ENCODE measurements at regions not wholly inside any gene's neighbourhood (a gene's known extent, or its start where the extent isn't known, plus 50 kb on each side); places are given as distances from the start of the nearest gene placed in this dataset.

GRCh38 chr6:48916607-48917006 lies 546.4 kb downstream of the MMUT start:
- DNase-seq (ENCODE audit: low read depth, low spot score), result no peak

GRCh38 chr6:48915591-48915990 lies 547.5 kb downstream of the MMUT start:
- no peak for DNase-seq (ENCODE audit: low read depth, low spot score)

DNA sequence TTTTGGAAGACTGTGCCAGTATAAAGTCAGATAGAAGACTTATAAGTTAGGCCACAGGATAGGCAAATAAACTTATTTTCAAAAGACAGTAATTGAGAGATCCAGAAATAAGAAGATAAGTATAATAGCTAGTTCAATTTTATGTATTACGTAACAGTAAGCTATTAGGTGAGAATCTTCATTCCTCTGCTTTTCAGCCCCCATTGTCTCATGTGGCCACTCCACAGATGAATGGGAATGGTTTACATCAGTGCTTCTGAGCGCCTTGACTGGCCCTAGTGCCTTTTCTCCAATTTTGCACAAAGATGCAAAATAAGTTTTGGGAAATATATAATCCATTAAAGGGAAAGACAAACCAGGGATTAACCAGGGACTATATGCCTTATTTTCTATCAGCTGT lies 550.5 kb downstream of the MMUT start:
- no peak for DNase-seq (ENCODE audit: low read depth, low spot score)

DNA sequence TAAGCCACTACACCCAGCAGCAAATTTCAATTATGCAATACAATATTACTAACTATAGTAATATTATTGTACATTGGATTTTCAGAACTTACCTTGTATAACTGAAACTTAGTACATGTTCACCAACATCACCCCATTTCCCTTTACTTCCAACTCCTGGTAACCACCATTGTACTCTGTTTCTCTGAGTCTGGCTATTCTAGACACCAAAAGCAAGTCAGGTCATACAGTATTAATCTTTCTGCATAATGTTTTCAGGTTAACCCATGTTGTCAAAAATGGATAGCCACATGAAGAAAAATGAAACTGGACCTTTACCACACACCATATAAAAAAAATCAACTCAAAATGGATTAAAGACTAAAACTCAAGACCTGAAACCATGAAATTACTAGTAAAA lies 558.2 kb downstream of the MMUT start:
- DNase-seq (ENCODE audit: low read depth, low spot score), result no peak

GRCh38 chr6:48894469-48894868 lies 568.6 kb downstream of the MMUT start:
- DNase-seq (ENCODE audit: low read depth, low spot score), result no peak

DNA sequence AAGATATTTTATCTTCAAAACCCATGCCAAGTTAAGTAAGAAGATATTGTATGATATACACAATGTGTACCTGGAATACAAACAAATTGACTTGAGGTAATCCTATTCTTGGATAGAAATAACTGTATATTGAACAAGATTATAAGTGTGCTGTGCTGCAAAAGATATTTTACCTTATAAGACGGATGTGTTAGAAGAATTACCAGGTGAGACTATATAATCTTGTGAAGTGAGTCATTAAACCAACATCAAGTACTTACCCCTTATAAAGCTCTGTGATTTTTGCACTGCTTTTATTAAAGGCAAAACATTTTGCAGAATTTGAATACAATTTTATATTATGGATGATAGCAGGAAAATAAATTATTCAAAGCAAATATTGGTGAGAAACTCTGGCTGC lies 570.0 kb downstream of the MMUT start:
- DNase-seq (ENCODE audit: low read depth, low spot score), result no peak

DNA sequence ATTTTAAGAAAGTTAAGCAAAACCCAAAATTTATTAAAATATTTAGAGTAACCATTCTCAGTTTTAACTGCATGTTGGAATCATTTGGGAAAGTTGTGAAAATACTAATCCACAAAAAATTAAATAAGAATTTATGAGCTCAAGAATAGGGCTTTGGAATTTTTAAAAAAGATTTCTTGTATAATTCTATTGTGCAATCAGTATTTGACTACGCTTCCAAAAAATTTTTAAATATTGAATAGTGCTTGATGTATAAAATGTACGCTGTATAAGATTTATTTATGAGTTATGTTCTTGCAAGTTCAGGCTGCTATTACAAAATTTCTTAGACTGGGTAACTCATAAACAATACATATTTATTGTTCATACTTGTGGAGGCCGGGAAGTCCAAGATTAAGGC lies 571.7 kb downstream of the MMUT start:
- no peak for DNase-seq (ENCODE audit: low read depth, low spot score)

- no peak for DNase-seq (ENCODE audit: low read depth, low spot score)
These were observed 573.6 kb downstream of the MMUT start for GRCh38 chr6:48889429-48889828.

- no peak for DNase-seq (ENCODE audit: low read depth, low spot score)
These were observed 579.9 kb downstream of the MMUT start for GRCh38 chr6:48883116-48883515.

- DNase-seq (ENCODE audit: low read depth, low spot score), result no peak
These were observed 581.5 kb downstream of the MMUT start for GRCh38 chr6:48881551-48881950.

DNA sequence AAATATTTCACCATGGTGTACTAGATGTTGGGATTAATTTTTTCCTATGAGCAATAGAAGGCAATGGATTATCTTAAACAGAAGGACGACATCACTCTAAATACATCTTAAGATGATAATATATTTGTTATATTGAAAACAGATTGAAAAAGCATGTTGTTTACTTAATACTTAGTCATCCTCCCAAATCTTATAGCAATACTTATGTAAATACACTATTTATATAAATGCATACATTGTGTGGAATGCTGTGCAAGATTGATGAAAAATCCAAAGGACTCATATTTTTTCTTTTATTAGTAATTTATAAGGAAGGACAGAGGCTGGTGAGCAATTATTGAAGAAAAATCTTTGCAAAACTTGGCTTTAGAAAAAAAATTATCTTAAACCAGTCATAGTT lies 593.5 kb downstream of the MMUT start:
- no peak for DNase-seq (ENCODE audit: low read depth, low spot score)

DNA sequence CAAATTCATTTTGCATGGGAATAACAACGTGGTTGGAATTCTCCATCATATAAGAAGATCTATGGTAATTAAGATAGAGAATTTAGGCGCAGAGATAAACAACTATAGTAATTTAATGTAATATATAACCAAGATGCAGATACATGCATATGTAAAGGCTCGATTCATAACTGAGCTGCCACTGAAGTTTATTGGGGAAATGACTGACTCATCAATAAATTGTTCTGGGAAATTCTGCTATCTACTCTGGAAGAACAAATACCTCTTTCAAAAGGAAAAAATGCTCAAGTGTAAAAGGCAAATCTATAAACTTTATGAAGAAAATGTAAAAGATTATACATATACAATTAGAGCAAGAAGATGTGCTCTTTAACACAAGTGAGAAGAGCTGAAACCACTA lies 596.4 kb downstream of the MMUT start:
- DNase-seq (ENCODE audit: low read depth, low spot score), result no peak

- DNase-seq (ENCODE audit: low read depth, low spot score), result no peak
These were observed 602.9 kb downstream of the MMUT start for GRCh38 chr6:48860175-48860574.

DNA sequence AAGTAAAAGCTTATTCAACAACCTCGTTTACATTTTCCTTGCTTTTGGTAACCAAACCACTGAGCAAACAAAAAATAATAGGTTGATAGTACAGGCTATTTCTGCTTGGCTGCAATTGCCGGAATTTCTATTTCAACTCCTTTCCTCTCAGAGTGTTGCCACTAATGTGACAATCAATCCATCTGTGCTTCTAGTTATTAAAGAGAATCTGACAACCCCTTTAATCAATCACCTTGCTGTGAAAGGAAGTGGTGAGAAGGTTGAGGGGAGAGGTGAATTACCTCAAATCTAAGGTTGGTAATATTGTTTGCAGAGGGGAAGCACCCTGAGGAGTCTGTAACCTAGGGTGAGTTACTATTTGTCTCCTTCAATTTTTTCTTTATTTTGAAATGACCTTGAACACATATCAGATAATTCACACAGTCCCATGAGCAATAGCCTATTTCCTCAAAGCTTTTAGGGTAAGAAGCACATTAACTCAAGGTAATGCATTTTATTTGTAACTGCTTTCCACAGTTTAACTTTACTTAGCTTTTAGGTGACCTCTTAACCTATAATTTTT lies 603.4 kb downstream of the MMUT start:
- no peak for DNase-seq (ENCODE audit: low read depth, low spot score)

DNA sequence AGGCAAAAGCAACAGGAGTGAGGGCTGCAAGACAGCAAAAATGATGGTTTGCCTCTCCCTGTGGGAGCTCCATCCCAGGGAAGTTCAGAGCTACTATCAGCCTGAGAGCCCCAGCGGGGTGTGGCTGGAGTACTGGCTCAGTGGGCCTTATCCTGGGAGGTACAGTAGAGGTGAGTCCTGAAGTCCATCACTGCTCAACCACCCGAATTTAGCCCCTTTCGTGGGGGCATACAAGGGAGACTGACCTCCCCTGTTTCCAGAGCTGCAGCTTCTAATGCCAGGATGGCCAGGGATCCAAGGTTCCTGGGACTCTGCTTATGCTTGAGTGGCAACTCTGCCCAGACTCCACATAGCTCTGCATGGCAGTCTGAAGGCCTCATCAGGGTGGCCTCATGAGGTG lies 617.8 kb downstream of the MMUT start:
- DNase-seq (ENCODE audit: low read depth, low spot score), result no peak

- DNase-seq (ENCODE audit: low read depth, low spot score), result no peak
These were observed 618.4 kb downstream of the MMUT start for GRCh38 chr6:48844696-48845095.

GRCh38 chr6:48840896-48841295 lies 622.2 kb downstream of the MMUT start:
- DNase-seq (ENCODE audit: low read depth, low spot score), result no peak

- DNase-seq (ENCODE audit: low read depth, low spot score), result no peak
These were observed 623.8 kb downstream of the MMUT start for GRCh38 chr6:48839206-48839605.

GRCh38 chr6:48837744-48838143 lies 625.3 kb downstream of the MMUT start:
- no peak for DNase-seq (ENCODE audit: low read depth, low spot score)

GRCh38 chr6:48835421-48835958 lies 627.6 kb downstream of the MMUT start:
- no peak for DNase-seq (ENCODE audit: low read depth, low spot score)

DNA sequence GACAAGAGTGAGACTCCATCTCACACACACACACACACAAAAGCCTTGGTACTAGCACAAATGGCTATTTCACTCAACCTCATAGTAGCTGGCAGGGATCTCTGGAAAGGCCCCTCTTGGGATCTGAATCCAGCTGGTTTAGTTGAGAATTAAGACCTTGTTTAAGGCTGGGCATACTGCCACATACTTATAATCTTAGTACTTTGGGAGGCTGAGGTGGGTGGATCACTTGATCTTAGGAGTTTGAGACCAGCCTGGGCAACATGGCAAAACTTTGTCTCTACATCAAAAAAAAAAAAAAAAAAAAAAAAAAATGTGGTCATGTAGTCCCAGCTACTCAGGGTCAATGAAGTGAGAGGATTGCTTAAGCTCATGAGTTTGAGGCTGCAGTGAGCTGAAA lies 628.3 kb downstream of the MMUT start:
- no peak for DNase-seq (ENCODE audit: low read depth, low spot score)

GRCh38 chr6:48833916-48834315 lies 629.1 kb downstream of the MMUT start:
- DNase-seq (ENCODE audit: low read depth, low spot score), result no peak

DNA sequence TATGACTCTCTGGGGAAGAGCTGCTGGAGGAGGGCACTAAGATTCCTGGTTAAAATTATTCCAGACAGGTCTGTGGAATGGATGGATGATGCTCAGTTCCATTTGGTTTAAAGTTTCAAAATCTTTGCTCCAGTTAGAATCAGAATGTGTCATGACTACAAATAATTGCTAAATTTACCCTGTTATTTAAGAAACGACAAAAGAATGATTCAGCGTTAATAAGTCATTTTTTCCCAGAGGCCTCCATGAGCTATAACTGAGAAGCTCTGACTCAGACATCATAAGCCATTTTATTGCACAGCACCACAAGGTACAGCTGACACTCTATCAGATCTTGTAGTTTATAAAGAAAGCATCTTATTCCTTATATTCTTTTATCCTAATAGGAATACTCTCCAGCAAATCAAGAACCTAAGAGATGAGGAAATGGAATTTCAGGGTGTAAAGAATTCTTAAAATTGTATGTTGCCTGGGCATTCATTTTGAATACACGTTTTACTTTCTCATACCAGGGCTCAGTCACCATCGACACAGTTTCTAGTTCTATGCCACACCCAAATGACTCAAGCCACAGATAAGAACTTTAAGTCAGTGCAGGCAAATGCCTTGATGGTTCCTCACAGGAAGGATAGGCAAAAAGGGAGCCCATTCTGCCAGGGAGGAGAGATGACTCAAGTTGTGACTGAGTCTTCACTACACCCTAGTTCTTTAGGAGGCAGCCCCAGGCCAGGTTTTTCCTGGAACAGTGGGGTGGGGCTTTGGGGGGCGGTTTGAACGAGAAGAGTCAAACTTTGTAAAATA lies 636.0 kb downstream of the MMUT start:
- DNase-seq (ENCODE audit: low read depth, low spot score), result no peak

Measured in smooth muscle cell of the brain vasculature (primary cell).